ENCODE measurements at regions not wholly inside any gene's neighbourhood (a gene's known extent, or its start where the extent isn't known, plus 50 kb on each side); places are given as distances from the start of the nearest gene placed in this dataset.

- DNase-seq (ENCODE audit: low read depth), result peak; percentile 35
Observed at GRCh38 chr4:146577111-146577510, 55.4 kb upstream of the SLC10A7 start.

DNA sequence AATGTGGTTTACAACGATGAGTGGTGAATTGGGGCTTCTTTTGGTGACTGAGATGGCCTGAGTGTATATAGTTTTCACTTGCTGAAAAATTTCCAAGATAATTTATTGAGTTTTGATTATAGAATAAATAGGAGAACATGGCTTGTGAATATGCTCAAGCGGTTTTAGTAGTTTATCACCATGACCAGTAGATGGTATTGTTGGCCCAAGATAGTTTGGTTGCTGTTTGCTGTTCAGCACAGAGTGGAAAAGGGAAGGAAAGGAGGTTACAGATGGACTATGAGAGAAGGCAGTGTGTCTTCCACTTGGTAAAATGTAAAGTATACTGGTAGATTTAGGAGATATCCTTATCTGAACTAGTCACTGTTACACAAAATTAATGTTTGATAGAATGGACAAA, 55.8 kb upstream of the POU4F2 start:
- DNase-seq (ENCODE audit: low read depth), result no peak

- DNase-seq (ENCODE audit: low read depth), result peak; percentile 54
Observed at GRCh38 chr4:146585761-146586333, 52.8 kb upstream of the POU4F2 start.

Data from RPMI7951 (cell line).